Spleen (tissue), 11 donors: ENCODE measurements at regions not wholly inside any gene's neighbourhood (a gene's known extent, or its start where the extent isn't known, plus 50 kb on each side); places are given as distances from the start of the nearest gene placed in this dataset.

Experiments used
- DNase-seq: peaks from one replicate; pipeline ENCODE4 v3.0.0-alpha.2; 2020
- H3K27ac ChIP-seq, 8 donors: fragments of 200-600 bp; sonication (generic) in 7 of 8; 1 replicate in 4 of 8; 2 replicates in 4 of 8; pipeline versions ENCODE4 v1.5.0 to v1.8.0; 2016 to 2021; ENCODE audit warnings: inconsistent platforms in 4 of 8, mild to moderate bottlenecking in 4 of 8, moderate library complexity in 1 of 8
- H3K27me3 ChIP-seq, 7 donors: fragments of 200-600 bp; sonication (generic) in 6 of 7; replicated peaks in 1 of 7; 1 replicate in 4 of 7; 2 replicates in 3 of 7; pipeline versions ENCODE4 v1.5.0 to v1.8.0; 2016 to 2021; ENCODE audit warnings: inconsistent platforms in 3 of 7, mild to moderate bottlenecking in 1 of 7
- H3K36me3 ChIP-seq, 6 donors: fragments of 200-600 bp; sonication (generic) in 5 of 6; 1 replicate in 4 of 6; 2 replicates in 2 of 6; pipeline versions ENCODE4 v1.5.0 to v1.8.0; 2016 to 2021; ENCODE audit warnings: inconsistent platforms in 2 of 6
- H3K4me1 ChIP-seq, 6 donors: fragments of 200-600 bp; sonication (generic) in 5 of 6; 1 replicate in 3 of 6; 2 replicates in 3 of 6; pipeline versions ENCODE4 v1.5.0 to v1.8.0; 2016 to 2021; ENCODE audit warnings: inconsistent platforms in 3 of 6
- H3K4me3 ChIP-seq, 8 donors: fragments of 200-600 bp; sonication (generic) in 7 of 8; 1 replicate in 4 of 8; 2 replicates in 4 of 8; pipeline versions ENCODE4 v1.5.0 to v1.8.0; 2016 to 2021; ENCODE audit warnings: inconsistent platforms in 4 of 8, mild to moderate bottlenecking in 4 of 8, moderate library complexity in 2 of 8
- H3K9me3 ChIP-seq, 8 donors: fragments of 200-600 bp; sonication (generic) in 7 of 8; 1 replicate in 4 of 8; 2 replicates in 4 of 8; pipeline versions ENCODE4 v1.5.0 to v1.8.0; 2016 to 2021; ENCODE audit warnings: inconsistent platforms in 4 of 8
- POLR2A ChIP-seq, 3 donors: fragments of 450-650 bp; IDR thresholded peaks; one replicate each; pipeline ENCODE4 v1.5.1; 2017; ENCODE audit warnings: antibody characterized with exemption in 3 of 3, mild to moderate bottlenecking in 1 of 3
- POLR2AphosphoS5 ChIP-seq, 3 donors: sonication (generic); formaldehyde crosslinking; IDR thresholded peaks; one replicate each; pipeline ENCODE4 v1.5.1; 2017; ENCODE audit warnings: antibody characterized with exemption in 3 of 3
- WGBS, 5 donors: extraction: QIAGEN DNeasy Blood & Tissue Kit in 3 of 5; methylation state at CpG; one replicate each; pipeline versions ENCODE4 v1.1.5 to v1.1.7; 2013 to 2018; 5-methylcytosine and 5-hydroxymethylcytosine counted together
- intact Hi-C: fragments of 100-400 bp; cut with DNase I; formaldehyde crosslinking; loops from one replicate; pipeline ENCODE4 v1.15.0; 2023; ENCODE audit warnings: low total_unique reads
- TF ChIP-seq, protein P1 (sequence below), 11 experiments: fragments of 200-600 bp in 7 of 11; fragments of 450-650 bp in 4 of 11; sonication (generic) in 4 of 11; IDR thresholded peaks in 8 of 11; conservative IDR thresholded peaks in 3 of 11; 1 replicate in 7 of 11; 2 replicates in 4 of 11; pipeline versions ENCODE4 v1.4.0 to v1.8.0; 2016 to 2021; ENCODE audit warnings: antibody characterized with exemption in 11 of 11, inconsistent platforms in 4 of 11, mild to moderate bottlenecking in 1 of 11
- donor health status: healthy with polysubstance abuse.
- donor health status: DM: no; HTN: no; CAD: no; lungs with moderate emphysema.
- donor health status: DM: no; HTN: no; CAD: no.
- donor health status: Bipolar disorder and iron deficiency.
- donor health status: healthy.
- donor health status: DM: no; HTN: no; CAD: no.
- donor health status: DM: yes; HTN: yes; CAD: no.

GRCh38 chr14:100394886-100395672 lies 71.9 kb downstream of the SLC25A47 start:
- H3K27me3 ChIP-seq, result no peaks in the 10 kb centered on the region
- intact Hi-C loops, result no loop called here
- DNase-seq, result peak; percentile 68

GRCh38 chr14:100396266-100396795 lies 73.2 kb downstream of the SLC25A47 start:
- Histone ChIP-seq H3K27me3 (no peaks in the 10 kb centered on the region), H3K4me1 (peaks cover 3 to 60% (median 15%) of the 10 kb centered on the region in 6 donors), H3K9me3 (no peaks in the 10 kb centered on the region), H3K36me3 (peaks cover 0 to 20% (median 0%) of the 10 kb centered on the region in 6 donors), H3K27ac (no peak overlapping the region), H3K4me3 (no peak overlapping the region)
- peak; percentile 45 for DNase-seq
- intact Hi-C loops, result no loop called here
- 89 to 95% (median 91%) methylated on average over 7 of the region's 7 CpGs for WGBS, 5 donors
- no peak for TF ChIP-seq POLR2A (IDR thresholded peaks at IDR 0.05)
- no peak for TF ChIP-seq POLR2AphosphoS5 (IDR thresholded peaks at IDR 0.05)
- TF ChIP-seq, protein P1, sequence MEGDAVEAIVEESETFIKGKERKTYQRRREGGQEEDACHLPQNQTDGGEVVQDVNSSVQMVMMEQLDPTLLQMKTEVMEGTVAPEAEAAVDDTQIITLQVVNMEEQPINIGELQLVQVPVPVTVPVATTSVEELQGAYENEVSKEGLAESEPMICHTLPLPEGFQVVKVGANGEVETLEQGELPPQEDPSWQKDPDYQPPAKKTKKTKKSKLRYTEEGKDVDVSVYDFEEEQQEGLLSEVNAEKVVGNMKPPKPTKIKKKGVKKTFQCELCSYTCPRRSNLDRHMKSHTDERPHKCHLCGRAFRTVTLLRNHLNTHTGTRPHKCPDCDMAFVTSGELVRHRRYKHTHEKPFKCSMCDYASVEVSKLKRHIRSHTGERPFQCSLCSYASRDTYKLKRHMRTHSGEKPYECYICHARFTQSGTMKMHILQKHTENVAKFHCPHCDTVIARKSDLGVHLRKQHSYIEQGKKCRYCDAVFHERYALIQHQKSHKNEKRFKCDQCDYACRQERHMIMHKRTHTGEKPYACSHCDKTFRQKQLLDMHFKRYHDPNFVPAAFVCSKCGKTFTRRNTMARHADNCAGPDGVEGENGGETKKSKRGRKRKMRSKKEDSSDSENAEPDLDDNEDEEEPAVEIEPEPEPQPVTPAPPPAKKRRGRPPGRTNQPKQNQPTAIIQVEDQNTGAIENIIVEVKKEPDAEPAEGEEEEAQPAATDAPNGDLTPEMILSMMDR (IDR thresholded peaks at IDR 0.05 in 8 of 11, conservative IDR thresholded peaks at IDR 0.05 in 3 of 11), result no peak

More at GRCh38 chr14:100394886-100395672, 71.9 kb downstream of the SLC25A47 start:
- H3K9me3 ChIP-seq, result no peaks in the 10 kb centered on the region
- H3K27ac ChIP-seq, result no peak overlapping the region
- TF ChIP-seq, protein P1 (IDR thresholded peaks at IDR 0.05 in 8 of 11, conservative IDR thresholded peaks at IDR 0.05 in 3 of 11), result no peak
- TF ChIP-seq POLR2AphosphoS5 (IDR thresholded peaks at IDR 0.05) (no peak), POLR2A (IDR thresholded peaks at IDR 0.05) (no peak)
- H3K4me1 ChIP-seq, result peaks cover 3 to 64% (median 18%) of the 10 kb centered on the region in 6 donors
- H3K4me3 ChIP-seq, result no peak overlapping the region
- peaks cover 0 to 20% (median 0%) of the 10 kb centered on the region in 6 donors for H3K36me3 ChIP-seq
- 86 to 90% (median 87%) methylated on average over 10 to 14 of the region's 14 CpGs for WGBS, 5 donors

DNA sequence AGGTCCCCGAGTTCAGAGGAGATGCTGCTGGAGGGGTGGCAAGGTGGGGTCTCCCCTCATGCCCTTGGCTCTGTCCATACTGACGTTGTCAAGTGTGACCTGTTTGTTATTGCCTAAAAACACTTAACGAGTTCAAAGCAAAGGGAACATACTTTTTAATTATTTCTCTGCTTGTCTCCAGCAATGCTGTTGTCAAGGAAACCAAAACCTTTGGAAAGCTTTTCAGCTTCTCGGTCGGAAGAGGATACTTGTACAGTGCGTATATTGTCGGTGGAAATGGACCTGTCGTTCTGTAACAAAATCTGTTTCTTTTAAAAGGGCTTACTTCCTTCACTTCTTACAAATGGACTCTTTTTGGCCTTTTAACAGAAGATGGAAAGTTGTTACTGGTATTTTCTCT lies 73.9 kb downstream of the SLC25A47 start:
- Histone ChIP-seq H3K9me3 (no peaks in the 10 kb centered on the region), H3K36me3 (peaks cover 0 to 20% (median 0%) of the 10 kb centered on the region in 6 donors), H3K4me3 (no peak overlapping the region), H3K4me1 (peaks cover 0 to 60% (median 15%) of the 10 kb centered on the region in 6 donors), H3K27me3 (no peaks in the 10 kb centered on the region), H3K27ac (no peak overlapping the region)
- 73 to 86% (median 81%) methylated on average over 8 of the region's 8 CpGs for whole genome bisulfite sequencing, 5 donors
- intact Hi-C loops, result no loop called here
- TF ChIP-seq POLR2A (IDR thresholded peaks at IDR 0.05) (no peak), POLR2AphosphoS5 (IDR thresholded peaks at IDR 0.05) (no peak)
- TF ChIP-seq, protein P1 (IDR thresholded peaks at IDR 0.05 in 8 of 11, conservative IDR thresholded peaks at IDR 0.05 in 3 of 11), result no peak
- DNase-seq, result no peak

GRCh38 chr14:100398044-100398443 lies 74.9 kb downstream of the SLC25A47 start:
- TF ChIP-seq POLR2AphosphoS5 (IDR thresholded peaks at IDR 0.05) (no peak), POLR2A (IDR thresholded peaks at IDR 0.05) (no peak)
- TF ChIP-seq, protein P1 (IDR thresholded peaks at IDR 0.05 in 8 of 11, conservative IDR thresholded peaks at IDR 0.05 in 3 of 11), result no peak
- intact Hi-C loops, result no loop called here
- no peak for DNase-seq
- Histone ChIP-seq H3K9me3 (no peaks in the 10 kb centered on the region), H3K36me3 (peaks cover 0 to 20% (median 0%) of the 10 kb centered on the region in 6 donors), H3K4me1 (peaks cover 0 to 60% (median 14%) of the 10 kb centered on the region in 6 donors), H3K4me3 (no peak overlapping the region), H3K27me3 (no peaks in the 10 kb centered on the region), H3K27ac (no peak overlapping the region)
- 90 to 96% (median 93%) methylated on average over 6 of the region's 6 CpGs for WGBS, 5 donors
